GM18511 (cell line): ENCODE measurements at regions not wholly inside any gene's neighbourhood (a gene's known extent, or its start where the extent isn't known, plus 50 kb on each side); places are given as distances from the start of the nearest gene placed in this dataset.
"Not testable (repeated sequence)": the region's sequence is repeated elsewhere in the genome, so short reads cannot be mapped to it uniquely, and the experiment has no call there.

ENCODE experiments used
- ATAC-seq: cut with Tn5 transposase; IDR thresholded peaks from one replicate; pipeline ENCODE4 v1.9.1; 2021; ENCODE audit warnings: mild to moderate bottlenecking, moderate library complexity; ENCODE audit not compliant: unreplicated experiment

GRCh38 chr5:17032314-17032985 is 96.4 kb upstream of the MYO10 start:
- not testable (repeated sequence) for ATAC-seq

GRCh38 chr5:17034992-17035391 is 98.9 kb upstream of the MYO10 start:
- not testable (repeated sequence) for ATAC-seq

GRCh38 chr5:17037751-17038150 is 101.7 kb upstream of the MYO10 start:
- ATAC-seq, result no peak

GRCh38 chr5:17039170-17039569 is 103.1 kb upstream of the MYO10 start:
- ATAC-seq, result no peak

GRCh38 chr5:17042041-17042440 is 106.0 kb upstream of the MYO10 start:
- no peak for ATAC-seq

- no peak for ATAC-seq
These were observed 110.2 kb upstream of the MYO10 start for GRCh38 chr5:17046320-17046719.

- no peak for ATAC-seq
These were observed 114.1 kb upstream of the MYO10 start for GRCh38 chr5:17050236-17050635.

GRCh38 chr5:17054911-17055310 is 118.8 kb upstream of the MYO10 start:
- no peak for ATAC-seq

GRCh38 chr5:17056141-17056631 is 120.1 kb upstream of the MYO10 start:
- ATAC-seq, result no peak

GRCh38 chr5:17058438-17058837 is 122.3 kb upstream of the MYO10 start:
- no peak for ATAC-seq

- no peak for ATAC-seq
These were observed 125.9 kb upstream of the MYO10 start for GRCh38 chr5:17061973-17062470.

GRCh38 chr5:17062741-17063140 is 126.7 kb upstream of the MYO10 start:
- ATAC-seq, result not testable (repeated sequence)

GRCh38 chr5:17064241-17064640 is 128.2 kb upstream of the MYO10 start:
- no peak for ATAC-seq

- no peak for ATAC-seq
These were observed 129.4 kb upstream of the MYO10 start for GRCh38 chr5:17065458-17065857.

- ATAC-seq, result not testable (repeated sequence)
These were observed 129.9 kb upstream of the MYO10 start for GRCh38 chr5:17066026-17066425.

GRCh38 chr5:17067657-17068392 is 131.7 kb upstream of the MYO10 start:
- no peak for ATAC-seq

GRCh38 chr5:17069995-17070511 is 134.0 kb upstream of the MYO10 start:
- no peak for ATAC-seq

GRCh38 chr5:17070647-17071046 is 134.6 kb upstream of the MYO10 start:
- no peak for ATAC-seq

- ATAC-seq, result no peak
These were observed 139.1 kb upstream of the MYO10 start for GRCh38 chr5:17075236-17075635.

GRCh38 chr5:17076272-17076671 is 140.2 kb upstream of the MYO10 start:
- ATAC-seq, result no peak

GRCh38 chr5:17077440-17078233 is 139.8 kb upstream of the BASP1 start:
- ATAC-seq, result no peak
